GM19395 (cell line): ENCODE measurements at regions not wholly inside any gene's neighbourhood (a gene's known extent, or its start where the extent isn't known, plus 50 kb on each side); places are given as distances from the start of the nearest gene placed in this dataset.

Source experiments
- ATAC-seq: cut with Tn5 transposase; IDR thresholded peaks from one replicate; pipeline ENCODE4 v1.9.1; 2021; ENCODE audit warnings: mild to moderate bottlenecking, moderate library complexity; ENCODE audit not compliant: unreplicated experiment

- no peak for ATAC-seq
Measured at GRCh38 chr6:112697265-112697664, 350.1 kb downstream of the RFPL4B start.

DNA sequence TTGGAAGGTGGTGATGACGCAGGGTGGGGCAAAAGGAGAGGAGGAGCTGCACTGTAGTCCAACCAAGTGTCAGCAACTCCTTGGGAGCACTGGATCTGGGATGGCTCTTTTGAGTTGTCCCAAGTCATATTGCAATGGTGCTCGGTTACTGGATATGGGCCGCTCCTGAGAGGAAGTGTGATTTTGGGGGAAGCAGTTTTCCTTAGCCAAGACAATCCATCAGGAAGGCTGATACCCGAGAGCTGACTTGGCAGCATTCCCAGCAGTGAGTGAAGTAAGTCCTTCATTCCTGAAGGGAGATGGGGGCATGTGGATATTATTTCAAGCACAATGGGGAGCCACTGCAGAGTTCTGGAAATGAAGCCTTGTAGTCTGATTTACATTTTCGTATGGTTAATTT is 354.1 kb downstream of the RFPL4B start:
- ATAC-seq: no peak

DNA sequence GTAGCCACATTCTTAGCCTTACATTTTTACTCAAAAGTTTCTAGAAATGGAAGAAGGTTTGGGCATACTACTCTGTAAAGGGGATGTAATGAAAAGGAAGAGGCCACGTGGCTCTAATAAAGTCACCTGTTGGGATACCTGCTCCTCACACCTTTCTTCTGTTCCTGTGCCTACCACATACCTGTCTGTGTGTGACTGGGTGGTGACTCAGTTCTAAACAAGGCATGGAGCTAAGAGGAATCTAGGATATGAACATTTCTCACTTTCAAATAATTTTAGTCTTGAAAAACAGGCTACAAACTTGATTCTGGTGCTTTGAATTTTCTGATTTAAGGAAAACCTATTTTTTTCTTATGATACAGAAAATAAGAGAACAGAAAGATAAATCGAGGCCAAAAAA is 363.6 kb downstream of the RFPL4B start:
- no peak for ATAC-seq

- ATAC-seq: no peak
Measured at GRCh38 chr6:112713402-112713801, 366.3 kb downstream of the RFPL4B start.

- ATAC-seq: no peak
Measured at GRCh38 chr6:112717401-112717800, 370.3 kb downstream of the RFPL4B start.

GRCh38 chr6:112717856-112718255 is 370.7 kb downstream of the RFPL4B start:
- ATAC-seq: no peak

- ATAC-seq: no peak
Measured at GRCh38 chr6:112725541-112726085, 378.5 kb downstream of the RFPL4B start.

DNA sequence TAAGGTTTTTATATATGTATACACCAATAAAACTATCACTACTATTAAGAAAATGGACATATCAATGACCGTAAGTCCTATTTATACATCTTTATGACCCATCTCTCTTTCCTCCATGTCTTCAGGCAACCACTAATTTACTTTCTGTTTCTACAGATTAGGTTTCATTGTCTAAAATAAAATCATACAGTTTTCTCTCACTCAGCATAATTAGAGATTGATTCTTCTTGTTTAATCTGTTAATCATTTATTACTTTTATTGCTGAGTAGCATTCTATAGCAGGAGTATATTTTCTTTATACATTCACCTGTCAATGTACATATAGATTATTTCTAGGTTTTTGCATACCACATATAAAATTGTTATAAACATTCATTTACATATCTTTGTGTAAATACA is 388.0 kb downstream of the RFPL4B start:
- ATAC-seq: no peak

- ATAC-seq: no peak
Measured at GRCh38 chr6:112739766-112740165, 392.6 kb downstream of the RFPL4B start.

GRCh38 chr6:112743323-112743722 is 396.2 kb downstream of the RFPL4B start:
- no peak for ATAC-seq

DNA sequence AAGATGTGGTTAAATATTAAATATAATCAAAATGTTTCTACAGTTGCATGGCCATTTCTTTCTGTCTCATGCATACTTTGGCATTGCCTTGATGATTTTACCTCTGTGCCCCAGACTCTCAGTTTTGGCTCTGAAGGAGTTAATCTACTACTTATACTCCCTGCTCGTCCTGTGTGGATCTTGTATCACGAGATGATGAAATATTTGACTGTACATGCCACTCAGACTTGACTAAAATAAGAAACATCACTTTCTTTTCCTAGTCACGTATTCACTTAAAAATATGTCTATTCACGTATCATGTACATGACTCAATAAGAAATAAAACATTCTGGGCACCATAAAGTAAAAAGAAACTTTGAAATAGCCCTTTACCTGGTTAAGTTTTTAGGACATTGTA is 397.7 kb downstream of the RFPL4B start:
- no peak for ATAC-seq

GRCh38 chr6:112745765-112746164 is 398.6 kb downstream of the RFPL4B start:
- no peak for ATAC-seq

DNA sequence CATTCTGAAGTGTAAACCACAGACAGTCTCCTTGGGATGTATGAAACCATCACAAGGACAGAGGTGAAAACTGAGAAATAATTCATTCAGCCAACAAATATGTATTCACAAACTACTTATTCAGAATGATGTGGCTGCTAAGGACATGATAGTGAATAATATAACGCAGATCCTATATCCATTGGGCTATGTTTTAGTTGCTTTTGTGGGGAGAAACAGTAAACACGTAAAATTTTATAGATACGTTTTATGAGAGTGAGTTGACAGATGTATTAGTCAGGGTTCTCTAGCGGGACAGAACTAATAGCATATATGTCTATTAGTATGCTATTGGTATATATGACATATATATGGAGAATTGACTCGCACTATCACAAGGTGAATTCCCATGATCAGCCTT is 402.5 kb downstream of the RFPL4B start:
- no peak for ATAC-seq

- ATAC-seq: no peak
Measured at GRCh38 chr6:112752305-112752704, 405.2 kb downstream of the RFPL4B start.

GRCh38 chr6:112752791-112753190 is 405.7 kb downstream of the RFPL4B start:
- no peak for ATAC-seq

DNA sequence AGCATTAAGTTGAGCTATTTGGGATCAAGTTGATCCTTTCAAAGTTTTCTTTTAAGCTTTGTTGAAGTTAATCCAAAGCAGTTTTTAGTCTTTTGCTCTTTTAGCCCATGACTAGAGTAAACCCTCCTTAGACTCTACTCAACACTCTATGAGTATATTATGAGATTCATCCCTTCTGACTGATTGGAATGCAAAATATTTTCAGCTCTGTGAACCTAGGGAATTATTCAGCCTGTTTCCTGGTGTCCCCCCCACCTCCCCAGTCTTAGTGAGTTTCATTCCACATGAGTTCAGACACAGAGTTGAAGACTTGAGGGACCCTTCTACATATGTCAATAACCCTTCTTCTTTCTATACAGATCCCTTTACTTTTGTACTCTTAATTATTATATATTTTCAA is 413.7 kb downstream of the RFPL4B start:
- ATAC-seq: no peak

- no peak for ATAC-seq
Measured at GRCh38 chr6:112761740-112762139, 414.6 kb downstream of the RFPL4B start.

- no peak for ATAC-seq
Measured at GRCh38 chr6:112764377-112764776, 417.2 kb downstream of the RFPL4B start.

DNA sequence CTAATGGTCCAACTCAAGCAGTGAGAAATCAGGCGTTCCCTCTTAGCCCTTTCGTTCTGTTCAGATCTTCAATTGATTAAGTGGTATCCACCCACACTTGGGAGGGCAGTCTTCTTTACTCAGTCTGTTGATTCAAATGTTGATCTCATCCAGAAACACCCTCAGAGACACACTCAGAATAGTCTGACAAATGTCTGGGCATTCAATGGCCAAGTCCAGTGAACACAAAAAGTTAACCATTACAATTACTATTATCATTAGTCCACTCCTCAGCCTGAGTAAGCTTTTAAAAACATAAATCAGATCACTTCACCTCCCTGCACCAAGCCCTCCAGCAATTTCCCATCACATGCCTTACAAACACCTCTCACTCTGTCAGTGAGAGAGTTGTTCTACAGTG is 423.2 kb downstream of the RFPL4B start:
- no peak for ATAC-seq

- no peak for ATAC-seq
Measured at GRCh38 chr6:112773187-112773586, 426.1 kb downstream of the RFPL4B start.

- no peak for ATAC-seq
Measured at GRCh38 chr6:112774319-112774718, 427.2 kb downstream of the RFPL4B start.

DNA sequence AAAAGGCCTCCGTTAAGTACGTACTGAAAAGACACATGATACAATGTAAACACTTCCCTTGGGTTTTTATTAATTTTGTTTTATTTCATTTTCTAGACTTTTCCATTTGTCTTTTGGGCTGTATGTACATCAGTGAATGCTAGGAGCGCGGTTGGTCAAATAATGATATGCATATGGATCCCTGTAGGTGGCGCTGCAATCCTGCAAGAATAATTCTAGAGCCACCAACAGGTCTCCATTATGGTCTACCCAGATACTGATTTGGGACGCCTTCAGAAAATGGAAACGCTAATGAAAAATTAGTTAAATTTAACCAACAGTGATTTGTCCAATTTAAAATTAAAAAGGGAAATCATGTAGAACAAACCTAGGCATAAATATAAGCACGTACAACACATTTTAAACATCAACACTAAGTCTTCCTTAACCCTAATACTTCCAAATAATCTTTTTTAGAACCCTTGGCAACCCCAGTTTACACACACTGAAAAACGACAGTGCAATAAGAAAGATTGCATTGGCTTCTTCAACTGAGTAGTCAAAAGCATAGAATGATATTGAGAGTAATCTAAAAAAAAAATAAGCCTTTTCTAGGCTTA is 433.5 kb downstream of the RFPL4B start:
- ATAC-seq: peak; percentile 95

GRCh38 chr6:112781241-112781640 is 434.1 kb downstream of the RFPL4B start:
- no peak for ATAC-seq
